ENCODE measurements at regions not wholly inside any gene's neighbourhood (a gene's known extent, or its start where the extent isn't known, plus 50 kb on each side); places are given as distances from the start of the nearest gene placed in this dataset.
A peak's percentile ranks its signal among the peaks of the same experiment; 100 is the strongest.
"Not testable (repeated sequence)": the region's sequence is repeated elsewhere in the genome, so short reads cannot be mapped to it uniquely, and the experiment has no call there.

DNA sequence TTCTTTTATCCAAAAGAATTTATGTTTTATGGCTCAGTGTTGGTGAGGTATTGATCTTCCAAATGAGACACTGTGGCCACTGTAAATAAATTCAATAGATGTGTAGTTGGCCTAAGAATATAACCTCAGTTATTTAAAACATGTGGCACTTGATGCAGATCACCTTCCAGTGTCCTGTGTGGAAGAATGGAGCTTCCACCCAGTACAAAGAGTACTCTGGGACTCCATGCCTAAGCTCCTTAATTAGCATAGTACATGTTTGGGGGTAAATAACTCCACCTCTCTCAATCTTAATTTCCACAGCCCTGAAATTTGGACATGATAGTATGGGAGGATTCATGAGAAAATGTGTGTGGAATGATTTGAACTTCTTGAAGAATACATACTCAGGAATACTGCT, 105.7 kb downstream of the SPDYE17 start:
- DNase-seq (ENCODE audit: low read depth), result not testable (repeated sequence)

DNA sequence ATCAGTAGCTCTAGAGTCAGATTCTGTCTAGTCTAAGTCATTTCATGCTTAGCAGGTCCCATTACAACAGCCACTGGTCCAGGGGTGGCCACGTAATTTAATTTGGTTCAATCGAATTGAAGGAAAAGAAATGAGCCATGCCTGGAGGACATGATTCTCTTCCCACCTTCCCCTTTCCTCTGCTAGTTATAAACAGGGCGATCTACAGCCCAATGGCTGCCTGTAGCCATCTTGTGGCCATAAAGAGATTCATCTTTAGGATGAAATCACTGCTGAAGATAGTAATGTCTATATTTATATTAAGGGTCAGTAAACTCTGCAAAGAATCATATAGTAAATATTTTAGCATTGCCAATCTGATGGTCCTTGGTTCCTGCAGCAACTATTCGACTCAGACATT, 107.4 kb downstream of the SPDYE17 start:
- DNase-seq (ENCODE audit: low read depth), result not testable (repeated sequence)

DNA sequence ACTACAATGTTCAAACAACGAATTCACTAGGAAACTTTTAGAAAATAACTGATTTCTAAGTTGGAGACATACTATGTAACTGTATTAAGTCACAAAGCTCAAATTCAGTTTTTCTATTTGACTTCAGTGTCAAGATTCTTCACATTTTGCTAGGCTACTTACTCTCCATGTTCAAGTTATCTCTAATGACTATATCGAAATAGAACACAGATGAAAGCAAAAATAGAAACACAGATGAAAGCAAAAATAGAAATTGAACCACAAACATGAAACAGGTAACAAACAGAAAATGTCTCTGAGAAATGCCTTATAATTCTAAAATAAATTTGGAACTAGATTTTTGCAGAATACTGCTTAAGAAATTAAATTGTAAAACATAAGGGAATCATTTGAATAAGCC, 113.5 kb downstream of the SPDYE17 start:
- DNase-seq (ENCODE audit: low read depth), result not testable (repeated sequence)

DNA sequence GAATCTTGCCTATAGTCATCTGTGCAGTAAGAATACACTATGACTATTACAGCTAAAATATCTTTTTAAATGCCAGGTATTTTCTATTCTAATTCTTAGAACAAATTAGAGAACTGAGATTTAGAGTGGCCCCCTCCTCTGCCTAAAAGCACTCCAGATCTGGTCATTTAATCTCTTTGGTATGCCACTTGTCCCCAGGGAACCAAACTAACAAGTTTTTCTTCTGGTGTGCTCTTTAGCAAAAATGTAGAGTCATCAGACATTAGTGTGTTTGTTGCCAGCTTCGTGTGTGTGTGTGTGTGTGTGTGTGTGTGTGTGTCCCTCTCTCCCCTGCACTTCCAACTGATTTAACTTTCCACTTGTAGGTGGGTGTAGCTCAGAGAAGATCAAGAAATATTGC, 117.8 kb downstream of the SPDYE17 start:
- not testable (repeated sequence) for DNase-seq (ENCODE audit: low read depth)

DNA sequence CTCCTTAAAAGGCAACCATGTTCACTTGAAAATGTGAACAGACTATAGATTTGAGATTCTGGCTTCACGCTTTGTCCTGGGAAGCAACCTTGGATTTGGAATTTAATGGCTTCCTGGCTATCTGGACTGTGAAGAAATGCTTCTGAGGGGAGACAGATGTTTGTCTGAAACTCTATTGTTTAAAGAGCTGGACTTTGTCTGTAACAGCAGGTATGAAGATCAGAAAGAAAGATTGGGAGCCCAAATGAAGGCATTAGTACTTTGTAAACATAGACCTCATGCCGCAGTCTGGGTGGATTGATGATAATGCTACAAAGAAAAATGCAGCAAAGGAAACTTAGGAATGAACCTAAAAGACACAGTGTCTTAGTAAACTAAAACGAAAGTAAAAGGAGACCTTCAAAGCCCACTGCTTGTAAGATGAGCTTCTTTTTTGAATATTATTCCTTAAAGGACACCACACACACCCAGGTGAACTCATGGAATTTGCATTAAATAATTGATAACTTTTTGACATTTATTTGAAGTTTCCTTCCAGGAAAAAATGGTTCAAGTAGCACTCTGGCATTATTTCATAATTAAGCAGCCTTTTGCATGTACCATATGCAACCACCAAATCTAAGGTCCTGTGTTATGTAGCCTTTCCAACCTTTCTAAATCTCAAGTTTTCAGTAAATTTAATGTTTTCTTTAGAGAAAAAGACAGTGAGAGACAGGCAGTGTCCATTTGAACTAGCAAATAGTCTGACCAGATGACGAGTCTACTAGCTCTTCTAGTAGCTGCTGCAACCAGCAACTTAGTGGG, 119.9 kb downstream of the SPDYE17 start:
- DNase-seq (ENCODE audit: low read depth), result not testable (repeated sequence)

DNA sequence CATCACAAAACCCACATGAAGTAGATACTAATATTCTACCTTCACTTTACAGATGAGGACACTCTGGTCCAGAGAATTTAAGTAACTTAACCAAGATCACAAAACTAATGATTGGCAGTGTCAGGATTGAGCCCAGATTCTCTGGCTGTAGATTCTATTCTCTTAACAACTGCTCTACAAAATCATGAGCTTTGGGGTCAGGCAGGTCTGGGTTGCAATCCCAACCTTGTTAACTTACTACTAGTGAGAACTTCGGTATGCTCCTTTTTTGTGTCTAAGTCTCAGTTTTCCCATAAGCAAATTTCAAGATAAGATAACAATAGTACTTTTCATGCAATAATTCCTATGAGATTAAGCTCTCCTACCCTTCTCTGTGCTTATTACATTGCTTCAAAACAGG, 127.5 kb downstream of the SPDYE17 start:
- DNase-seq (ENCODE audit: low read depth), result not testable (repeated sequence)

DNA sequence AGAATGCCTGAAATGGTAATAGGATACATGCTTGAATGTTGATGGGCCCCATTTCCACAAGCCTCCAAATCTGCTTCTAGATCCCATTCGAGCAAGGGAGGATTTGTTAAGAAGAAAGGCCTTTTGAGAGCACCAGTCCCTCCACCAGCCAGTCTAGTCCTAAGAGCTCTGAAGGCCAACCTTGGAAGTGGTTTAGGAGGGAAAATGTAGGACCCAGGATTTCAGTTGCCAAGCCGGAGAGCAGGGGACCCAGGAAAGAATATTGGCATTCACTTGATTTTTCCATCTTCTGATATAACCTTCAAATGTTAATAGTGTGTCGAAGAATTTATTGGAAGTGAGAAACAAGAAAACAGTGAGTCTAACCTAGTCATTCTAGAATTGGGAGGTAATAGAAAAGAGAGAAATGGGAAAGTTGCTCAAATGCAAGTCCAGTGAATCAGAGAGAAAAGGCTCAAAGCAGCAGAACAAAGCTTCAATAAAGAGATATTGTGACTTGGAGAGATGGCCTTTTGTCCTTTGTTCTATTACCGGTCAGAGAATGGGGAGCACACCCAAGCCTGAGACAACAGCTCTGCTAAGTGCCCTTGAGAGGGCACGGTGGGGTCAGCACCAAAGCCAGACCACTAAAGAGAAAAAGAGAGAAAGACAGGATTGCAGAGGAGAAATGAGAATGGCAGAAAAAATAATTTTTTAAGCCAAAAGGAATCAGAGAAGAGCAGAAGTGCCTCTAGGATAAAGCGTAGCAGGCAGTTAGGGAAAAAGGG, 130.0 kb downstream of the SPDYE17 start:
- DNase-seq (ENCODE audit: low read depth), result not testable (repeated sequence)

DNA sequence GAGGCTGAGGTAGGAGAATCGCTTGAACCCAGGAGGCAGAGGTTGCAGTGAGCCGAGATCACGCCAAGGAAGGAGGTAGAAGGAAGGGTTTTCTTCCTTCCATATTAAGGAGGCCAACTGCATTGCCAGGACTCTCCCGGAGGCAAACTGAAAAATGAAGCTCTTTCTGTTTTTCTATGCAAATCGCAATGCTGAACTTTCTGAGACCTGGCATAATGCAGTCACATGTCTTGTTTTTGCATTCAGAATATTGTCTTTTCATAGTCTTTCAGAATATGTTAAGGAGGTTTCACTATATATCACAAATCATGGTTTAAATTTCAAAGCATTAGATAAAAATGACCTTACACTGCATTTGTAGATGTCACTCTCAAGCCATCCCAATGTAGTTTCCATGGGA, 133.4 kb downstream of the SPDYE17 start:
- DNase-seq (ENCODE audit: low read depth), result not testable (repeated sequence)

DNA sequence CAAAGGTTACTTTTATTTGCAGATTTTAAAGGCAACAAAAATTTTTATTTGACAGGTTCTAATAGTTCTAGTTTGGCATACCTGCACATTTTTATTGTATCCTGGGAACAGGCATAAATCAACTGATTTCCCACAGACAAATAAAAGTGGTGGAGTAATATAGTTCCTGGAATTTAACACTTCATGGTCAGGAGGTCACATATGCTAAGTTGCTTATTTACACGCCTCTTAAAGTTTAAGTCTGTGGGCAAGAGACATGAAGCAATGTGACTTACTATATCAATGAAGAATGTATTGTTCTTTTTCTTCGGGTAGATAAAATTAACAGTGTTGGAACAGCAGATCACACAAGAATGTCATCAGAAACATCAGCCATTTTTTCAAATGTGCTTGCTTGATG, 135.2 kb downstream of the SPDYE17 start:
- not testable (repeated sequence) for DNase-seq (ENCODE audit: low read depth)

DNA sequence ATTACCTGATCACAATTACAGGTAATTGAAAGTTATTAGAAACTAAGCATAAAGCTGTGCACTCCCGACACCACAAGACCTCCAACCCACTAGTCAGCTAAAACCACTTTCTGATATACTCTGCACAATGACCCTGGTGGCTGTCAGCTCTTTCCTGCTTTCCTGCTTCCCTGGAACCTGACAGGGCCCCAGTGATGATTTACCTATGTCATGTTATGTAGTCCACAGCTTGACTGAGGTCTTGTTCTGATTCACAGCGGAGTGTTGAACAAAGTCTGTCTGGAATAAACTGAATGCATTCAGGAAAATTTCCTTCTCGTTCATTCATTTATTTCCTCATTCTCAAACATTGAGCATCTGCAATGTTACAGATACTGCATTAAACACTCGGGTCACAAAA, 136.5 kb downstream of the SPDYE17 start:
- DNase-seq (ENCODE audit: low read depth), result not testable (repeated sequence)

DNA sequence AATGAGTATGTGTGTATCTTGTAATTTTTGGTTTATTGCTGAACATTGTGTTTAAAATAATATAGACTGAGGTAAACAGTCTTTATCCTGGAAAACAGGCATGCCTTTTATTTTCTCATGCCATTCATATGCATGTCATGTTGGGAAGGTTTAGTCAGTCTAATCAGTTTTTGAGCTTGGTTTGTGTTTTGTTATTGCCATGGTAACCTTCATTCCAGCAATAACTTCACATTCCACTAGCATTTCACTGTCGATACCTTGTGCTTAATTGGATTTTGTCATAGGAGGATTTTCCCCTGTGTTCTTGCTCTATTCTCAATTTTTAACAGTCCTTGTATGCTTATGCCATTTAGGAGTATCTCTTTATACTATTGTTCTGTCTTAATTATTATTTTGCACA, 140.4 kb downstream of the SPDYE17 start:
- DNase-seq (ENCODE audit: low read depth), result peak; percentile 23

DNA sequence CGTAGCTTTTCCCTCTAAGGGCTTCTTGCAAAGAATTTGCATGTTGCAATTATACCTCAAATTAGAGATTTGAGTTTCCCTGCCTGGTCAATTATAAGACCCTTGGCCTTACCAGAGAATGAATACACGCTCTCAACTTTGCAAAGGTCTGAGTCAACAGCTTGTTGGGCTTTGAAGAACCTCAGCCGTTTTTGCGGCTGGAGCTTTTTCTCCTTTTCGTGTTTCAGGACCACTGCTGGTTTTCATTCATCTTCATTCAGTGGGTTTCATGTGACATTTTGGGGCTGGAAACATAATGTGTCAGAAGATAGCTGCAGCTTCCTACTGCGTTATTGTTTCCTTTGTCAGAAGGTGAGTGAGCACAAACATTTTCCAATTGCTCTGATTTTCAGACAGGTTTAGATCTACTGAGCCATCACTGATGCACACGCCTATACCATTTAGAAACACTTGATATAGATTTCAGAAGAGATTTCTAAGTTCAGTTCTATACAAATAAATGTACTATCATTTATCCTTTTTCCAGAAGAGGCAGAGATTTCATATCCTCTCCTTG, 152.3 kb downstream of the SPDYE17 start:
- not testable (repeated sequence) for DNase-seq (ENCODE audit: low read depth)

DNA sequence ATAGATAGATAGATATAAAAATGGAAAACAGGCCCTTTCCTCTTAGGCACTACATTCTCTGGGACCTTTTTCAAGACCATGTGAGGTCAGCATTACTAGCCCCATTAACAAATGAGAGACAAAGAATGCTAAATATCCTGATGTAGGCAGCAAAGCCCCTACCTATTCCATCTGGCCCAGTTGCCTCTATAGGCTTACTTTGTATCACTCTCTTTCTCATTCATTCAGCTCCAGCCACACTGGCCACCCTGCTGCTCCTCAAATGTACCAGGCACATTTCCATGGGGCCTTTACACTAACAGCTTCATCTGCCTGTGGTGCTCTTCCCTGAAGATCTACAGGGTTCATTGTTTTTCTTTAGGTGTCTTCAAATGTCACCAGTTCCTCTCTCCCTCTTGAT, 156.4 kb downstream of the SPDYE17 start:
- not testable (repeated sequence) for DNase-seq (ENCODE audit: low read depth)

DNA sequence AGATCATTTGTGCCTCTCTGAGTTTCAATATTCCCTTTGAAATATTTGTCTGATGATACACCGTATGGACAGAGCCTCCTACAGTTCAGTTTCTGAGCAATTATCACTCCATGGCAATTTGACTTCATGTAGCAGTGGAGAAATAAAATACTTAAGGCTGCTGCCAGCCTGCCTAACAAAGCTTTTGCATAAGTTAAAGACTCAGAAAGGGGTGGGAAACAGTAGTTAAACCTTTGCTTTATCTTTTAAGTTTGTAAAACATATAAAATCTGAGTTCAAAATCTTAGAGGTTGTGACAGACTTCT, 161.7 kb downstream of the SPDYE17 start:
- not testable (repeated sequence) for DNase-seq (ENCODE audit: low read depth)

DNA sequence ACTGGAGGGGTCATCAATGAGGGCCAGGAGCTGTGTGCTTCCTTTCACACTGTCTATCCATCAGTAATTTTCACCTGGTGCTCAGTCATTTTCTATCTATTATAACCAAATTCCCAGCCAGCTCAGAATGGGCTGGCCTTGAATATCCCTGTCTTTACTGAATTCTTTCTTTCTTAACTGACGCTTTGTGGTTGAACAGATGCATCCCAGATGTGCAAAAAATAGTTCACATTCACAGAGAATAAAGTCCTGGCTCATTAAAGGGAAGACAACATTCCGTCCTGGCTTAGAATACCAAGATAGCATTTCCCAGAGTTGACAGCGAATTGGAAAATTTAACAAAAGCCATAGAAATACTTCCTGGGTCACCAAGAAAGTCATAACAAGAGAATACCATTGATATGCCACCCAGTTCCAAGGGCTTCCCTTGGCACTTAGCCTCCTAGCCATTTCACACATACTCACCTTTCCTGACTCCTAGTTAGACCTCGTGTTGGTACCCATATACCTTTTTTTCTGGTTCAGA, 164.7 kb downstream of the SPDYE17 start:
- not testable (repeated sequence) for DNase-seq (ENCODE audit: low read depth)

DNA sequence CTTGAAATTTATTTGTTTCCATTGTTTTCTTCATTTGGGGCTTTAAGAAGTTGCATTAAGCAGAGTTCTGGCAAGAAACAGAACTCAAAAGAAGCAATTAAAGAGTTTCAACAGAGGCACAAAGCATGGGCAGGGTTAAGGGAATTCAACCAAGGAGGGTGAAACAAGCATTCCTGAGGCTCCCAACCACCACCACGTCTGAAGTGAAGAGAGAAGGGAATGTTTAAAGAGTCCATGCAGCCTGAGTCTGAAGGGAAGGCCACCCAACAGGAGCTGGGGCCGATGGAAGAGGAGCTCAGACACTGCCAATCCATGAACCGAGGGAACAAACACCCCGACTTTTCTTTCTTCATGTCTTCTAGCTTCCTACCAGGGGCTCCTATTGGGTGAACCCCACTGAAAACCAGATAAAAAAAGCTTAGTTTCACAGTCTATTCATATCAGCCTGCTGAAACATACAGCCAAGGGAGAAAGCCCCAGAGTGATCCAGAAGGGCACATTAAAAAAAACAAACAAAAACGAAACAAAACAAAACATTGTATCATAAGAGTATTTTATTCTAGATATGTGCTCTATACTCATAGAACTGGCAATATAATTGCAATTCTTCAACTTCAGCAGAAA, 168.9 kb downstream of the SPDYE17 start:
- DNase-seq (ENCODE audit: low read depth), result not testable (repeated sequence)

DNA sequence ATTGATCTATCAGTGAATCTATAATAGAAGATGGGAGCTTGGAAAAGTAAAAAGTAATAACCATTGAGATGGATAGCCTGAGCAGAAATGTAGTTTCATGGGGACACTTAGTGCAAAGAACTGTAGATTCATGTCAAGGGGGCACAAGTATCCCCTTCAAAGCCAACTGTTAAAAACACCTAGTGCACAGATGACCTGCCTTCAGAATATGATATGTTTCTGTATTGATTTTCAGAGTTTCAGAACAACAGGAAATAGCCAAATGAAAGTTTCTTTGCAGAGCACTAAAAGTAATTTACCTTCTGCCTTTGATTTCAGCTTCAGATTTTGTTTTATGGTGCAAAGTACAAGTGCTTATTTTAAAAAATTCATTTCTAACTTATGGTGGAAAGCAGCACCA, 169.9 kb downstream of the SPDYE17 start:
- DNase-seq (ENCODE audit: low read depth), result not testable (repeated sequence)

DNA sequence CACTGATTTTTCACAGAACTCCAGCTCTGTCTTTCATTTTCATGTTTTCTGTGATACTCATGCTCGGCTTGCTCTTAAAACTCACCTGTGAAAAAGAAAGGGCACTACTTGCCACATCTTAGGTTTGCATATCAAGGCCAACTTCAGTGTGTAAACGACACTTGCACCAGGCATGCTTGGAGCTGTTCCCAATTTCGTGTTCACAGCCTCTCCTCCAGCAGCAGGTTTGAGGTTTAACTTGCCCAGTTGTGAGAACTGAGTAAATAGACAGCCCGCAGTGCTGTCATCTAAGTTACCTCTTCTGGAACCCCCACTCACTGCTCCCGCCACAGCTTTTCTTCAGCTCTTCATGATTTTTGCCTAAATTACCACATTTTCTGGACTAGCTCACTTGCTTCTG, 172.2 kb downstream of the SPDYE17 start:
- DNase-seq (ENCODE audit: low read depth), result not testable (repeated sequence)

DNA sequence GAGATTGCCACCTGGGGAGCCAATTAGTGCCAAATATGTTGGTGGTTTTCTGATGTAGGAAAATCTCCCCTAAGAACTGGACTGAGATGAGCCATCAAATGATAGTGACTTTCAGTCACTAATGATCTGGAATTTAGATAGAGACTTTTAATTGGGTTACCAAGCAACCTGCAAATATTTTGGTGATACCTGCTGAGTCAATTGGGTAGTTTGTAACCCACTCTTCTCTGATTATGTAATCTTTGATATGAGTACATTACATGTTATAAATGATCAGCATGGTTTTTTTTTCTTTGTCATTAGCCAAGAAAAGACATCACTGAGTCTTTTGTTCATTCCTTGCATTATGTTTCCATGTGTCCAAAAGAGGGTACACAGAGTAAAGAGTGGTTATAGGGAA, 177.5 kb downstream of the SPDYE17 start:
- DNase-seq (ENCODE audit: low read depth), result not testable (repeated sequence)

DNA sequence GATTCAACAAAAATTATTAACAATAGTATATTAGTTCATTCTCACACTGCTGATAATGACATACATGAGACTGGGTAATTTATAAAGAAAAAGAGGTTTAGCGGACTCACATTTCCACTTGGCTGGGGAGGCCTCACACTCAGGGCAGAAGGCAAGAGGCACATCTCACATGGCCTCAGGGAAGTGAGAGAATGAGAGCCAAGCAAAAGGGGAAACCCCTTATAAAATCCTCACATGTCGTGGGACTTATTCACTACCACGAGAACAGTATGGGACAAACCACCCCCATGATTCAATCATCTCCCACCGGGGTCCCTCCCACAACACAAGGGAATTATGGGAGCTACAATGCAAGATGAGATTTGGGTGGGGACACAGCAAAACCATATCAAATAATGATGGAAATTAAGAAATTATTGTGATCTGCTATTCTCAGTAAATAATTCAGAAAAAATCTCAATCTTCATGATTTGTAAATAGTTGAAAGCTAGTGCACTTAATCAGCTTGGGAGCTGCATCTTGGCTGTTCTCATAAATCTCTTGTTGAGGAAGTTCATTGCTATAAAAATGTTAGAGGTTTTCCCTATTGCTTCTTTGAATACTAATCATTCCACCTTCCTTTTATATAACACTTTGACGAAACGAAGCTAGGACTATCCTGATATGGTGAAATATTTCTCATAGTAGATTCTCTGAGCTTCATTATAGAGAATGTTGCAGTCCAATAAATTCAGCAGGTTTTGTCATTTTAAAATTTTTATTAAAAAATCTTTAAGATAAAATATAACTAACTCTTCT, 179.2 kb downstream of the SPDYE17 start:
- DNase-seq (ENCODE audit: low read depth), result not testable (repeated sequence)

DNA sequence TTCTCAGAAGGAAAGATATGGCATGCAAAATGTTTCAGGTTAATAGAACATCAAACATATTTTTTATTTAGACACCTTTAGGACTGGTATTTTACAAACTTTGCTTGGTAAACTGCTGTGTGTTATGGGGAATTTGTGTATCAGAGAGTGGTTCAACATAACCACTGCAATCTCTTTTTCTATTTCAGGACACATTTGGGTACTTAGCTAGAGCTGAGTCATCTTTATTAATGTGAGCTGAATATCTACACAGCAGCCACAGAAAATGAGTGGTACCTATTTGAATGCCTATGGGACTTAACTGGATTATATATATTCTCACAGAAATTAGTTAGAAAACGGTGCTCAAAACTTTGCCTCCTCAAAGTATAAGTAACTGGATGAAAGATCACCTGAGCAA, 179.8 kb downstream of the SPDYE17 start:
- DNase-seq (ENCODE audit: low read depth), result not testable (repeated sequence)

All from HT1080 (cell line).